Vagina (tissue), 2 donors: ENCODE measurements at regions not wholly inside any gene's neighbourhood (a gene's known extent, or its start where the extent isn't known, plus 50 kb on each side); places are given as distances from the start of the nearest gene placed in this dataset.

Experiments
- CTCF ChIP-seq, 3 experiments: fragments of 450-650 bp in 2 of 3; fragments of 200-600 bp in 1 of 3; sonication (generic) in 1 of 3; IDR thresholded peaks; one replicate each; pipeline ENCODE4 v1.5.1; 2017 to 2019; ENCODE audit warnings: antibody characterized with exemption in 3 of 3, mild to moderate bottlenecking in 2 of 3, moderate library complexity in 2 of 3
- POLR2A ChIP-seq, 2 donors: fragments of 450-650 bp; IDR thresholded peaks; one replicate each; pipeline ENCODE4 v1.6.1; 2017; ENCODE audit warnings: antibody characterized with exemption in 2 of 2, mild to moderate bottlenecking in 2 of 2, moderate library complexity in 2 of 2
- POLR2AphosphoS5 ChIP-seq, 2 donors: sonication (generic); formaldehyde crosslinking; IDR thresholded peaks; one replicate each; pipeline ENCODE4 v1.9.0; 2017; ENCODE audit warnings: antibody characterized with exemption in 2 of 2, mild to moderate bottlenecking in 2 of 2, low read depth in 1 of 2; ENCODE audit not compliant: insufficient read depth in 1 of 2

- TF ChIP-seq CTCF (IDR thresholded peaks at IDR 0.05) (no peak), POLR2AphosphoS5 (IDR thresholded peaks at IDR 0.05; ENCODE audit: insufficient read depth in 1 of 2, low read depth in 1 of 2) (no peak), POLR2A (IDR thresholded peaks at IDR 0.05) (no peak)
Observed at GRCh38 chr5:85628153-85628552, 989.6 kb upstream of the COX7C start.
